Osteoblast (primary cell): ENCODE measurements at regions not wholly inside any gene's neighbourhood (a gene's known extent, or its start where the extent isn't known, plus 50 kb on each side); places are given as distances from the start of the nearest gene placed in this dataset.

Source experiments
- DNase-seq: peaks from one replicate; pipeline ENCODE4 v3.0.0; 2011; ENCODE audit warnings: low spot score, mixed read lengths; ENCODE audit not compliant: insufficient read length; ENCODE audit errors: missing footprints
- H2AFZ ChIP-seq: 2 replicates; pipeline ENCODE4 v1.6.0; 2011; ENCODE audit warnings: mild to moderate bottlenecking, low read length
- H3K27ac ChIP-seq: 2 replicates; pipeline ENCODE4 v1.5.1; 2011; ENCODE audit warnings: mild to moderate bottlenecking, low read depth, low read length, moderate library complexity
- H3K27me3 ChIP-seq: 2 replicates; pipeline ENCODE4 v1.6.0; 2012; ENCODE audit warnings: mild to moderate bottlenecking, control low read depth, inconsistent platforms, low read length, moderate library complexity; ENCODE audit not compliant: insufficient read depth
- H3K36me3 ChIP-seq: 2 replicates; pipeline ENCODE4 v1.5.1; 2011; ENCODE audit warnings: mild to moderate bottlenecking, low read length, control low read depth, moderate library complexity; ENCODE audit not compliant: insufficient read depth
- H3K4me1 ChIP-seq: 2 replicates; pipeline ENCODE4 v1.5.1; 2011; ENCODE audit warnings: mild to moderate bottlenecking, low read length, control low read depth, moderate library complexity; ENCODE audit not compliant: insufficient read depth
- H3K4me2 ChIP-seq: 2 replicates; pipeline ENCODE4 v1.6.0; 2011; ENCODE audit warnings: mild to moderate bottlenecking, low read length; ENCODE audit not compliant: insufficient read depth
- H3K4me3 ChIP-seq: fragments of 200-600 bp; sonication (generic); 3 replicates; pipeline ENCODE4 v1.5.1; 2012; ENCODE audit warnings: mild to moderate bottlenecking, low read length, inconsistent platforms; ENCODE audit not compliant: insufficient read depth
- H3K79me2 ChIP-seq: 2 replicates; pipeline ENCODE4 v1.6.0; 2012; ENCODE audit warnings: mild to moderate bottlenecking, low read length, control low read depth, inconsistent platforms; ENCODE audit not compliant: insufficient read depth
- H3K9me3 ChIP-seq: 2 replicates; pipeline ENCODE4 v1.5.1; 2011; ENCODE audit warnings: low read depth, low read length, control low read depth
- H4K20me1 ChIP-seq: 2 replicates; pipeline ENCODE4 v1.6.0; 2012; ENCODE audit warnings: mild to moderate bottlenecking, low read length, control low read depth; ENCODE audit not compliant: insufficient read depth
- TF ChIP-seq, protein P1 (sequence below): IDR thresholded peaks from 2 replicates; pipeline ENCODE4 v1.5.1; 2011; ENCODE audit warnings: mild to moderate bottlenecking, low read depth, low read length, moderate library complexity; ENCODE audit errors: extremely low read depth

DNA sequence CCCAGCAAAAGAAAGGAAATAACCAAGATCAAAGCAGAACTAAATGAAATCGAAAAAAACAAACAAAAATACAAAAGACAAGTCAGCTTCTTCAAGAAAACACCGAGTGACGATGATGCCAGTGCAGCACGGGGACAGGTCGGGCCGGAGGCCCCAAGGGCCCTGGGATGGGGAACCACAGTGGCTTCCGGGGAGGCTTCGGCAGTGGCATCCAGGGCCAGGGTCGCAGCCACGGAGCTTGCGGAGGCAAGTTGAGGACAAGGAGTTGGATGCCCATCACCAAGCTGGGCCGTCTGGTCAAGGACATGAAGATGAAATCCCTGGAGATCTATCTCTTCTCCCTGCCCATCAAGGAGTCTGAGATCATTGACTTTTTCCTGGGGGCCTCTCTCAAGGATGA lies 53.2 kb upstream of the WDR41 start:
- TF ChIP-seq, protein P1, sequence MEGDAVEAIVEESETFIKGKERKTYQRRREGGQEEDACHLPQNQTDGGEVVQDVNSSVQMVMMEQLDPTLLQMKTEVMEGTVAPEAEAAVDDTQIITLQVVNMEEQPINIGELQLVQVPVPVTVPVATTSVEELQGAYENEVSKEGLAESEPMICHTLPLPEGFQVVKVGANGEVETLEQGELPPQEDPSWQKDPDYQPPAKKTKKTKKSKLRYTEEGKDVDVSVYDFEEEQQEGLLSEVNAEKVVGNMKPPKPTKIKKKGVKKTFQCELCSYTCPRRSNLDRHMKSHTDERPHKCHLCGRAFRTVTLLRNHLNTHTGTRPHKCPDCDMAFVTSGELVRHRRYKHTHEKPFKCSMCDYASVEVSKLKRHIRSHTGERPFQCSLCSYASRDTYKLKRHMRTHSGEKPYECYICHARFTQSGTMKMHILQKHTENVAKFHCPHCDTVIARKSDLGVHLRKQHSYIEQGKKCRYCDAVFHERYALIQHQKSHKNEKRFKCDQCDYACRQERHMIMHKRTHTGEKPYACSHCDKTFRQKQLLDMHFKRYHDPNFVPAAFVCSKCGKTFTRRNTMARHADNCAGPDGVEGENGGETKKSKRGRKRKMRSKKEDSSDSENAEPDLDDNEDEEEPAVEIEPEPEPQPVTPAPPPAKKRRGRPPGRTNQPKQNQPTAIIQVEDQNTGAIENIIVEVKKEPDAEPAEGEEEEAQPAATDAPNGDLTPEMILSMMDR, result no peak

More for the DNA sequence above, 53.2 kb upstream of the WDR41 start:
- no peak overlapping the region for H3K27ac ChIP-seq
- H3K4me1 ChIP-seq, result no peaks in the 10 kb centered on the region
- H3K4me2 ChIP-seq, result no peak overlapping the region
- no peak for DNase-seq
- H3K9me3 ChIP-seq, result no peaks in the 10 kb centered on the region
- H3K36me3 ChIP-seq, result no peaks in the 10 kb centered on the region
- H3K4me3 ChIP-seq, result no peak overlapping the region
- H3K79me2 ChIP-seq, result no peaks in the 10 kb centered on the region
- no peak overlapping the region for H2AFZ ChIP-seq
- H3K27me3 ChIP-seq, result no peaks in the 10 kb centered on the region
- no peaks in the 10 kb centered on the region for H4K20me1 ChIP-seq
